H1 (cell line): ENCODE measurements at regions not wholly inside any gene's neighbourhood (a gene's known extent, or its start where the extent isn't known, plus 50 kb on each side); places are given as distances from the start of the nearest gene placed in this dataset.
A peak's percentile ranks its signal among the peaks of the same experiment; 100 is the strongest.

Experiments used
- CTCF ChIA-PET: fragments of 300-600 bp; sonication (Branson Sonifier 250); formaldehyde crosslinking; loops from one replicate; lab custom pipeline; 2021; ENCODE audit not compliant: partially characterized antibody; lab: Charles Lee
- POLR2A ChIA-PET: fragments of 300-600 bp; sonication (Branson Sonifier 250); formaldehyde crosslinking; loops from one replicate; lab custom pipeline; 2021; ENCODE audit warnings: inconsistent platforms; ENCODE audit not compliant: partially characterized antibody; lab: Charles Lee
- DNase-seq, 2 experiments: peaks; one replicate each; pipeline versions ENCODE4 v3.0.0 to v3.0.0-alpha.2; 2010 to 2022; ENCODE audit warnings: low spot score in 2 of 2, low read depth in 1 of 2, mixed read lengths in 1 of 2
- FAIRE-seq: peaks from 2 replicates; lab custom pipeline; 2011; peaks lifted over from hg19 to GRCh38; lab: Jason Lieb, UNC
- H2AFZ ChIP-seq: 2 replicates; pipeline ENCODE4 v1.8.1; 2012; ENCODE audit warnings: low read length, inconsistent platforms
- H2AK5ac ChIP-seq: 2 replicates; pipeline ENCODE4 v1.6.1; 2013; ENCODE audit warnings: low read depth, low read length
- H2BK120ac ChIP-seq: replicated peaks from 2 replicates; pipeline ENCODE3; 2013; ENCODE audit warnings: low read depth, low read length, inconsistent platforms
- H2BK12ac ChIP-seq: 2 replicates; pipeline ENCODE4 v1.6.1; 2013; ENCODE audit warnings: low read depth, low read length
- H2BK15ac ChIP-seq: 2 replicates; pipeline ENCODE4 v1.6.1; 2013; ENCODE audit warnings: low read length
- H2BK20ac ChIP-seq: 2 replicates; pipeline ENCODE4 v1.6.1; 2013; ENCODE audit warnings: low read length
- H2BK5ac ChIP-seq: 2 replicates; pipeline ENCODE4 v1.6.1; 2013; ENCODE audit warnings: low read depth, low read length
- H3K14ac ChIP-seq: 2 replicates; pipeline ENCODE4 v1.6.1; 2013; ENCODE audit warnings: inconsistent platforms; ENCODE audit not compliant: insufficient read length
- H3K18ac ChIP-seq: 2 replicates; pipeline ENCODE4 v1.6.1; 2013; ENCODE audit warnings: low read length; ENCODE audit errors: extremely low read depth
- H3K23ac ChIP-seq: 2 replicates; pipeline ENCODE4 v1.6.1; 2013; ENCODE audit warnings: inconsistent platforms; ENCODE audit not compliant: insufficient read length
- H3K23me2 ChIP-seq: 2 replicates; pipeline ENCODE4 v1.6.1; 2013; ENCODE audit warnings: low read depth, low read length
- H3K27ac ChIP-seq: 2 replicates; pipeline ENCODE4 v1.6.1; 2011; ENCODE audit warnings: low read depth, low read length, inconsistent platforms
- H3K27me3 ChIP-seq, 4 experiments: replicated peaks in 1 of 4; 1 replicate in 1 of 4; 2 replicates in 3 of 4; pipeline versions ENCODE4 v1.6.1 to v1.8.1; 2011 to 2013; ENCODE audit warnings: low read length in 3 of 4, mild to moderate bottlenecking in 3 of 4, inconsistent platforms in 2 of 4, mixed read lengths in 2 of 4, moderate library complexity in 1 of 4; ENCODE audit not compliant: control insufficient read depth in 3 of 4, insufficient read depth in 3 of 4; ENCODE audit errors: extremely low read depth in 1 of 4
- H3K36me3 ChIP-seq, 4 experiments: 2 replicates each; pipeline versions ENCODE4 v1.6.1 to v1.8.1; 2011 to 2013; ENCODE audit warnings: mild to moderate bottlenecking in 4 of 4, low read length in 3 of 4, moderate library complexity in 2 of 4, control low read depth in 1 of 4, inconsistent platforms in 1 of 4; ENCODE audit not compliant: insufficient read depth in 4 of 4, control insufficient read depth in 2 of 4
- H3K4ac ChIP-seq: replicated peaks from 2 replicates; pipeline ENCODE3; 2013; ENCODE audit warnings: low read length, low read depth, mixed read lengths, inconsistent platforms; ENCODE audit not compliant: insufficient read length
- H3K4me1 ChIP-seq, 4 experiments: replicated peaks in 1 of 4; 1 replicate in 1 of 4; 2 replicates in 3 of 4; pipeline versions ENCODE4 v1.6.1 to v1.8.1; 2011 to 2013; ENCODE audit warnings: low read length in 3 of 4, inconsistent platforms in 2 of 4, mixed read lengths in 1 of 4; ENCODE audit not compliant: insufficient read depth in 4 of 4, control insufficient read depth in 3 of 4
- H3K4me2 ChIP-seq, 2 experiments: 2 replicates each; pipeline versions ENCODE4 v1.6.1 to v1.8.1; 2011 to 2013; ENCODE audit warnings: low read depth in 2 of 2, low read length in 2 of 2, control low read depth in 1 of 2, inconsistent platforms in 1 of 2, mild to moderate bottlenecking in 1 of 2; ENCODE audit not compliant: insufficient read depth in 1 of 2
- H3K4me3 ChIP-seq, 4 experiments: fragments of 200-600, 300-600 bp in 1 of 4; sonication (generic), shearing (Covaris generic), sonication (Bioruptor Twin) in 1 of 4; 2 replicates each; pipeline versions ENCODE4 v1.5.1 to v1.8.1; 2011 to 2016; ENCODE audit warnings: low read length in 4 of 4, low read depth in 3 of 4, control low read depth in 2 of 4, inconsistent platforms in 2 of 4, mild to moderate bottlenecking in 2 of 4, mixed read lengths in 1 of 4, moderate library complexity in 1 of 4; ENCODE audit not compliant: insufficient read depth in 2 of 4; ENCODE audit errors: extremely low read depth in 1 of 4
- H3K56ac ChIP-seq: replicated peaks from 2 replicates; pipeline ENCODE3; 2013; ENCODE audit warnings: low read depth, mild to moderate bottlenecking, mixed read lengths, low read length, inconsistent platforms; ENCODE audit not compliant: insufficient read length
- H3K79me1 ChIP-seq: 2 replicates; pipeline ENCODE4 v1.6.1; 2013; ENCODE audit warnings: low read depth, low read length, control low read depth
- H3K79me2 ChIP-seq, 2 experiments: 2 replicates each; pipeline versions ENCODE4 v1.6.1 to v1.8.1; 2012 to 2013; ENCODE audit warnings: low read length in 2 of 2, mild to moderate bottlenecking in 2 of 2, inconsistent platforms in 1 of 2; ENCODE audit not compliant: insufficient read depth in 2 of 2, control insufficient read depth in 1 of 2
- H3K9ac ChIP-seq, 4 experiments: replicated peaks in 1 of 4; 1 replicate in 1 of 4; 2 replicates in 3 of 4; pipeline versions ENCODE4 v1.6.1 to v1.8.1; 2011 to 2013; ENCODE audit warnings: low read depth in 3 of 4, low read length in 3 of 4, control low read depth in 2 of 4, mild to moderate bottlenecking in 2 of 4, moderate library complexity in 2 of 4, inconsistent platforms in 1 of 4; ENCODE audit errors: extremely low read depth in 1 of 4
- H3K9me3 ChIP-seq, 2 experiments: 2 replicates each; pipeline versions ENCODE4 v1.6.1 to v1.8.1; 2012 to 2013; ENCODE audit warnings: mild to moderate bottlenecking in 2 of 2, moderate library complexity in 2 of 2, control low read depth in 1 of 2, inconsistent platforms in 1 of 2, low read depth in 1 of 2, low read length in 1 of 2, mixed read lengths in 1 of 2; ENCODE audit not compliant: insufficient read depth in 2 of 2
- H4K20me1 ChIP-seq, 2 experiments: replicated peaks in 1 of 2; 2 replicates each; pipeline versions ENCODE3 to v1.8.1; 2011 to 2013; ENCODE audit warnings: inconsistent platforms in 2 of 2, low read length in 2 of 2, mild to moderate bottlenecking in 1 of 2; ENCODE audit not compliant: insufficient read depth in 2 of 2, control insufficient read depth in 1 of 2
- H4K5ac ChIP-seq: 2 replicates; pipeline ENCODE4 v1.6.1; 2013; ENCODE audit warnings: low read length, low read depth, mixed read lengths, inconsistent platforms; ENCODE audit not compliant: insufficient read length
- H4K8ac ChIP-seq: 2 replicates; pipeline ENCODE4 v1.8.0; 2013; ENCODE audit warnings: mild to moderate bottlenecking, moderate library complexity, low read length, inconsistent platforms; ENCODE audit not compliant: insufficient read depth; ENCODE audit errors: extremely low read depth
- H4K91ac ChIP-seq: replicated peaks from 2 replicates; pipeline ENCODE3; 2013; ENCODE audit warnings: low read length, mixed read lengths, inconsistent platforms; ENCODE audit not compliant: insufficient read length
- CEBPB ChIP-seq: IDR thresholded peaks from 2 replicates; pipeline ENCODE4 v1.6.1; 2012; ENCODE audit warnings: low read depth, low read length
- JUND ChIP-seq: IDR thresholded peaks from 2 replicates; pipeline ENCODE4 v1.6.1; 2011; ENCODE audit warnings: mild to moderate bottlenecking, improper control_type of control experiment, low read length
- RAD21 ChIP-seq, 2 experiments: IDR thresholded peaks in 1 of 2; conservative IDR thresholded peaks in 1 of 2; 2 replicates each; pipeline ENCODE4 v1.6.1; 2011; ENCODE audit warnings: low read depth in 2 of 2, low read length in 2 of 2, improper control_type of control experiment in 1 of 2, inconsistent platforms in 1 of 2, mild to moderate bottlenecking in 1 of 2, moderate library complexity in 1 of 2
- WGBS, 2 experiments: shearing (Covaris generic) in 1 of 2; methylation state at CpG; one replicate each; pipeline versions ENCODE4 v1.1.6 to v1.1.7; 2013 to 2015; ENCODE audit warnings: low lambda C conversion rate in 2 of 2, mixed read lengths in 2 of 2, inconsistent platforms in 1 of 2, low coverage in 1 of 2, missing lambda C conversion rate in 1 of 2; ENCODE audit not compliant: insufficient replicate concordance in 2 of 2, insufficient coverage in 1 of 2, insufficient read length in 1 of 2; ENCODE audit errors: extremely low coverage in 1 of 2, missing lambda C conversion rate in 1 of 2; 5-methylcytosine and 5-hydroxymethylcytosine counted together
- TF ChIP-seq, protein P1 (sequence below): IDR thresholded peaks from 2 replicates; pipeline ENCODE4 v1.6.1; 2012; ENCODE audit warnings: inconsistent platforms
- TF ChIP-seq, protein P2 (sequence below), 3 experiments: IDR thresholded peaks; 1 replicate in 2 of 3; 2 replicates in 1 of 3; pipeline versions ENCODE4 v1.5.1 to v1.6.1; 2011; ENCODE audit warnings: low read length in 3 of 3, mild to moderate bottlenecking in 3 of 3, inconsistent platforms in 2 of 3, low read depth in 1 of 3, moderate library complexity in 1 of 3; ENCODE audit not compliant: insufficient read depth in 1 of 3; ENCODE audit errors: control extremely low read depth in 1 of 3

DNA sequence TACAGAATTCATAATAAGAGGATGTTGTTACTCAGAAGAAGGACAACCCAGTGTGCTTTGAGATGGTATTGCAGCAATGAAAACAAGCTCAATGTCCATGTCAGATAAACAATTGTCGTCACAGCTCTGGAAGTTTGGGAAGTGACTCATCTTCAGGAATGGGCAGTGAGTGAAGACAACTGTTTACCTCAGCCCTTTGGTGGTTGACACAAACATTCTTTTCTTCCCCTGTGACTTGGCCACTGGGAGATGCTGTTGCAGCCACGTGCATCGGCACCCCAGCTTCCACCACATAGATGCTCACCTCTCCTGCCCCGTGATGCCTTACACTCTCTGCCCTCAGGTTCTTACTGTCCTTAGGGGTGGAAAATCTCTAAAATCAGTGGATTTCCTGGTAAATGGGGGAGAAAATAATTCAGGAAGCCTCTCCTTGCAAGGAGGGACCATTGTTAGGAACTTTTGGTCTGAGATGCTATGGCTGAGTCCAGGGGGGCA, 114.1 kb upstream of the GALNT15 start:
- Histone ChIP-seq H4K91ac (no peak overlapping the region), H4K20me1 (no peaks in the 10 kb centered on the region), H3K18ac (no peak overlapping the region), H3K27me3 (no peaks in the 10 kb centered on the region), H3K79me1 (no peaks in the 10 kb centered on the region), H3K36me3 (no peaks in the 10 kb centered on the region), H2BK12ac (no peak overlapping the region), H3K4me1 (no peaks in the 10 kb centered on the region), H3K79me2 (no peaks in the 10 kb centered on the region), H3K23ac (no peak overlapping the region), H2BK20ac (no peak overlapping the region), H3K23me2 (no peaks in the 10 kb centered on the region), H4K8ac (no peak overlapping the region), H2BK15ac (no peak overlapping the region), H3K4me2 (no peak overlapping the region), H3K56ac (no peak overlapping the region), H3K4me3 (no peak overlapping the region), H2BK5ac (no peak overlapping the region)
- POLR2A ChIA-PET, result interaction anchor here (0.7 kb wide), 1 partner anchor 46 kb away, joined by 3 read pairs; no protein-coding TSS in a partner anchor
- peak in 1 of 2 experiments; percentile 38 for DNase-seq
- FAIRE-seq, result no peak
- WGBS, 2 experiments, result 52% methylated on average over 4 of the region's 4 CpGs; no CpG with 5 or more reads in 1 of the 2 experiments
- TF ChIP-seq RAD21 (IDR thresholded peaks at IDR 0.05 in 1 of 2, conservative IDR thresholded peaks at IDR 0.05 in 1 of 2; ENCODE audit: low read depth in 2 of 2, low read length in 2 of 2) (peak in 1 of 2 experiments; percentile 18; a peak in 2 of 4 replicates), CEBPB (no peak), JUND (peak; percentile 64; the same call in 1 of the 2 replicates)
- TF ChIP-seq, protein P1, sequence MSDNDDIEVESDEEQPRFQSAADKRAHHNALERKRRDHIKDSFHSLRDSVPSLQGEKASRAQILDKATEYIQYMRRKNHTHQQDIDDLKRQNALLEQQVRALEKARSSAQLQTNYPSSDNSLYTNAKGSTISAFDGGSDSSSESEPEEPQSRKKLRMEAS, result peak; percentile 71; the same call in 1 of the 2 replicates
- TF ChIP-seq, protein P2, sequence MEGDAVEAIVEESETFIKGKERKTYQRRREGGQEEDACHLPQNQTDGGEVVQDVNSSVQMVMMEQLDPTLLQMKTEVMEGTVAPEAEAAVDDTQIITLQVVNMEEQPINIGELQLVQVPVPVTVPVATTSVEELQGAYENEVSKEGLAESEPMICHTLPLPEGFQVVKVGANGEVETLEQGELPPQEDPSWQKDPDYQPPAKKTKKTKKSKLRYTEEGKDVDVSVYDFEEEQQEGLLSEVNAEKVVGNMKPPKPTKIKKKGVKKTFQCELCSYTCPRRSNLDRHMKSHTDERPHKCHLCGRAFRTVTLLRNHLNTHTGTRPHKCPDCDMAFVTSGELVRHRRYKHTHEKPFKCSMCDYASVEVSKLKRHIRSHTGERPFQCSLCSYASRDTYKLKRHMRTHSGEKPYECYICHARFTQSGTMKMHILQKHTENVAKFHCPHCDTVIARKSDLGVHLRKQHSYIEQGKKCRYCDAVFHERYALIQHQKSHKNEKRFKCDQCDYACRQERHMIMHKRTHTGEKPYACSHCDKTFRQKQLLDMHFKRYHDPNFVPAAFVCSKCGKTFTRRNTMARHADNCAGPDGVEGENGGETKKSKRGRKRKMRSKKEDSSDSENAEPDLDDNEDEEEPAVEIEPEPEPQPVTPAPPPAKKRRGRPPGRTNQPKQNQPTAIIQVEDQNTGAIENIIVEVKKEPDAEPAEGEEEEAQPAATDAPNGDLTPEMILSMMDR (IDR thresholded peaks at IDR 0.05; ENCODE audit: control extremely low read depth in 1 of 3, insufficient read depth in 1 of 3, low read depth in 1 of 3, low read length in 3 of 3), result peak in 2 of 3 experiments; percentile 26; a peak in 2 of 4 replicates
- TF ChIP-seq, all 59 proteins: peak for 4
- Histone ChIP-seq H2AK5ac (no peak overlapping the region), H2BK120ac (no peak overlapping the region), H3K9ac (no peak overlapping the region), H2AFZ (0 out of 2 replicates have a peak overlapping the region, but pooled peaks have one; percentile 39), H3K4ac (no peak overlapping the region), H3K27ac (no peak overlapping the region), H3K9me3 (no peaks in the 10 kb centered on the region), H4K5ac (no peak overlapping the region), H3K14ac (no peak overlapping the region)
- CTCF ChIA-PET, result interaction anchor here (0.7 to 4.2 kb wide), 6 partner anchors 10 to 226 kb away, joined by 3 to 30 read pairs (median 4); no protein-coding TSS in a partner anchor
